ENCODE measurements at regions not wholly inside any gene's neighbourhood (a gene's known extent, or its start where the extent isn't known, plus 50 kb on each side); places are given as distances from the start of the nearest gene placed in this dataset.

GRCh38 chr12:88953029-88953586, 372.8 kb upstream of the KITLG start:
- H3K4me3 ChIP-seq (replicated peaks in 1 of 3; ENCODE audit: low read depth in 2 of 3, low read length in 3 of 3): no peak overlapping the region
- H3K27ac ChIP-seq (ENCODE audit: low read depth in 1 of 2, low read length in 2 of 2): no peak overlapping the region
- no peak overlapping the region for H3K4me2 ChIP-seq (replicated peaks; ENCODE audit: extremely low read depth, low read length, poor library complexity, severe bottlenecking)
- Mint-ChIP-seq H3K36me3 (no peaks in the 10 kb centered on the region), H3K9me3 (peaks cover 0 to 4% (median 1%) of the 10 kb centered on the region in 7 donors), H3K4me1 (no peaks in the 10 kb centered on the region), H3K4me3 (no peak overlapping the region), H3K27me3 (ENCODE audit: low read depth in 3 of 3) (peaks cover 0 to 4% (median 3%) of the 10 kb centered on the region in 3 donors), H3K27ac (no peak overlapping the region)
- intact Hi-C loops (cut with micrococcal nuclease): no loop called here
- H3K9ac ChIP-seq (ENCODE audit: insufficient read depth, low read length, poor library complexity, severe bottlenecking): no peak overlapping the region
- no peaks in the 10 kb centered on the region for H4K20me1 ChIP-seq (ENCODE audit: insufficient read depth, low read length)
- H3K4me1 ChIP-seq (ENCODE audit: control insufficient read depth in 1 of 2, insufficient read depth in 2 of 2, low read length in 2 of 2): no peaks in the 10 kb centered on the region
- H2AFZ ChIP-seq (ENCODE audit: insufficient read depth, low read depth, low read length, poor library complexity, severe bottlenecking): no peak overlapping the region
- no peaks in the 10 kb centered on the region for H3K27me3 ChIP-seq (ENCODE audit: control insufficient read depth in 2 of 2, insufficient read depth in 2 of 2, low read length in 2 of 2)
- TF ChIP-seq, protein P1, sequence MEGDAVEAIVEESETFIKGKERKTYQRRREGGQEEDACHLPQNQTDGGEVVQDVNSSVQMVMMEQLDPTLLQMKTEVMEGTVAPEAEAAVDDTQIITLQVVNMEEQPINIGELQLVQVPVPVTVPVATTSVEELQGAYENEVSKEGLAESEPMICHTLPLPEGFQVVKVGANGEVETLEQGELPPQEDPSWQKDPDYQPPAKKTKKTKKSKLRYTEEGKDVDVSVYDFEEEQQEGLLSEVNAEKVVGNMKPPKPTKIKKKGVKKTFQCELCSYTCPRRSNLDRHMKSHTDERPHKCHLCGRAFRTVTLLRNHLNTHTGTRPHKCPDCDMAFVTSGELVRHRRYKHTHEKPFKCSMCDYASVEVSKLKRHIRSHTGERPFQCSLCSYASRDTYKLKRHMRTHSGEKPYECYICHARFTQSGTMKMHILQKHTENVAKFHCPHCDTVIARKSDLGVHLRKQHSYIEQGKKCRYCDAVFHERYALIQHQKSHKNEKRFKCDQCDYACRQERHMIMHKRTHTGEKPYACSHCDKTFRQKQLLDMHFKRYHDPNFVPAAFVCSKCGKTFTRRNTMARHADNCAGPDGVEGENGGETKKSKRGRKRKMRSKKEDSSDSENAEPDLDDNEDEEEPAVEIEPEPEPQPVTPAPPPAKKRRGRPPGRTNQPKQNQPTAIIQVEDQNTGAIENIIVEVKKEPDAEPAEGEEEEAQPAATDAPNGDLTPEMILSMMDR (IDR thresholded peaks at IDR 0.05): no peak
- 100% methylated on average over 2 of the region's 9 CpGs for WGBS (ENCODE audit: insufficient coverage)
- no peak for DNase-seq
- no peaks in the 10 kb centered on the region for H3K36me3 ChIP-seq (replicated peaks in 1 of 2; ENCODE audit: control insufficient read depth in 1 of 2, insufficient read depth in 2 of 2, low read length in 2 of 2)
- H3K9me3 ChIP-seq (replicated peaks in 1 of 2; ENCODE audit: control insufficient read depth in 1 of 2, insufficient read depth in 1 of 2, low read length in 2 of 2): no peaks in the 10 kb centered on the region
- no peaks in the 10 kb centered on the region for H3K79me2 ChIP-seq (ENCODE audit: insufficient read depth, low read length)

DNA sequence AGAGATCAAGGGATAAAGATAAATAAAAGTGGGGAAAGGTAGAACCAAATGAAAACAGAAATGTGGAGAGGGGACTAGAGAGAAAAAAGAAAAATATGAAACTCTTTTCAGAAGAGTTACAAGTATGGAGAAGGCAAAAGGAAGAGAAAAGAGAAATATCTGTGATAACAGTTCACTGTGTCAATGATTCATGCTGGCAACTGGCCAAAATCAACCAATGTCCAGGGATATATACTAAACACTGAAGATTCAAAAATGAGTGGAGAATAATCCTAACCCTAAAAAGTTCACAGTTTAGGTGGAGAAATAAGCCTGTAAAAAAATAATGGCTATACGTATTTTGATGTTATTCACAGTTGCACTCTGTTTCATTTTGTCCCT, 372.3 kb upstream of the KITLG start:
- Mint-ChIP-seq H3K4me3 (no peak overlapping the region), H3K4me1 (no peaks in the 10 kb centered on the region), H3K9me3 (peaks cover 0 to 4% (median 1%) of the 10 kb centered on the region in 7 donors), H3K36me3 (no peaks in the 10 kb centered on the region), H3K27ac (no peak overlapping the region), H3K27me3 (ENCODE audit: low read depth in 3 of 3) (peaks cover 0 to 4% (median 3%) of the 10 kb centered on the region in 3 donors)
- Histone ChIP-seq H4K20me1 (ENCODE audit: insufficient read depth, low read length) (no peaks in the 10 kb centered on the region), H2AFZ (ENCODE audit: insufficient read depth, low read depth, low read length, poor library complexity, severe bottlenecking) (no peak overlapping the region), H3K27ac (ENCODE audit: low read depth in 1 of 2, low read length in 2 of 2) (no peak overlapping the region), H3K4me1 (ENCODE audit: control insufficient read depth in 1 of 2, insufficient read depth in 2 of 2, low read length in 2 of 2) (no peaks in the 10 kb centered on the region), H3K27me3 (ENCODE audit: control insufficient read depth in 2 of 2, insufficient read depth in 2 of 2, low read length in 2 of 2) (no peaks in the 10 kb centered on the region), H3K79me2 (ENCODE audit: insufficient read depth, low read length) (no peaks in the 10 kb centered on the region), H3K36me3 (replicated peaks in 1 of 2; ENCODE audit: control insufficient read depth in 1 of 2, insufficient read depth in 2 of 2, low read length in 2 of 2) (no peaks in the 10 kb centered on the region), H3K9ac (ENCODE audit: insufficient read depth, low read length, poor library complexity, severe bottlenecking) (no peak overlapping the region), H3K9me3 (replicated peaks in 1 of 2; ENCODE audit: control insufficient read depth in 1 of 2, insufficient read depth in 1 of 2, low read length in 2 of 2) (no peaks in the 10 kb centered on the region), H3K4me2 (replicated peaks; ENCODE audit: extremely low read depth, low read length, poor library complexity, severe bottlenecking) (no peak overlapping the region), H3K4me3 (replicated peaks in 1 of 3; ENCODE audit: low read depth in 2 of 3, low read length in 3 of 3) (no peak overlapping the region)
- intact Hi-C loops (cut with micrococcal nuclease): no loop called here
- no CpG with 5 or more reads among the region's 1 CpG for WGBS (ENCODE audit: insufficient coverage)
- no peak for DNase-seq
- TF ChIP-seq, protein P1 (IDR thresholded peaks at IDR 0.05): no peak

All from CD14-positive monocyte (primary cell).